Gastrocnemius medialis (tissue), 4 donors: ENCODE measurements at regions not wholly inside any gene's neighbourhood (a gene's known extent, or its start where the extent isn't known, plus 50 kb on each side); places are given as distances from the start of the nearest gene placed in this dataset.

ENCODE experiments used
- POLR2A ChIP-seq, 2 donors: fragments of 450-650 bp; IDR thresholded peaks; one replicate each; pipeline ENCODE4 v1.6.1; 2017; ENCODE audit warnings: antibody characterized with exemption in 2 of 2, mild to moderate bottlenecking in 2 of 2, moderate library complexity in 2 of 2
- TF ChIP-seq, protein P1 (sequence below), 5 experiments: fragments of 450-650 bp in 3 of 5; fragments of 200-600 bp in 2 of 5; sonication (generic) in 2 of 5; IDR thresholded peaks in 4 of 5; conservative IDR thresholded peaks in 1 of 5; 1 replicate in 4 of 5; 2 replicates in 1 of 5; pipeline ENCODE4 v1.5.1; 2016 to 2019; ENCODE audit warnings: antibody characterized with exemption in 5 of 5, mild to moderate bottlenecking in 3 of 5, moderate library complexity in 3 of 5

GRCh38 chr2:163909411-163910080 is 173.7 kb upstream of the FIGN start:
- TF ChIP-seq POLR2A (IDR thresholded peaks at IDR 0.05) = no peak
- TF ChIP-seq, protein P1, sequence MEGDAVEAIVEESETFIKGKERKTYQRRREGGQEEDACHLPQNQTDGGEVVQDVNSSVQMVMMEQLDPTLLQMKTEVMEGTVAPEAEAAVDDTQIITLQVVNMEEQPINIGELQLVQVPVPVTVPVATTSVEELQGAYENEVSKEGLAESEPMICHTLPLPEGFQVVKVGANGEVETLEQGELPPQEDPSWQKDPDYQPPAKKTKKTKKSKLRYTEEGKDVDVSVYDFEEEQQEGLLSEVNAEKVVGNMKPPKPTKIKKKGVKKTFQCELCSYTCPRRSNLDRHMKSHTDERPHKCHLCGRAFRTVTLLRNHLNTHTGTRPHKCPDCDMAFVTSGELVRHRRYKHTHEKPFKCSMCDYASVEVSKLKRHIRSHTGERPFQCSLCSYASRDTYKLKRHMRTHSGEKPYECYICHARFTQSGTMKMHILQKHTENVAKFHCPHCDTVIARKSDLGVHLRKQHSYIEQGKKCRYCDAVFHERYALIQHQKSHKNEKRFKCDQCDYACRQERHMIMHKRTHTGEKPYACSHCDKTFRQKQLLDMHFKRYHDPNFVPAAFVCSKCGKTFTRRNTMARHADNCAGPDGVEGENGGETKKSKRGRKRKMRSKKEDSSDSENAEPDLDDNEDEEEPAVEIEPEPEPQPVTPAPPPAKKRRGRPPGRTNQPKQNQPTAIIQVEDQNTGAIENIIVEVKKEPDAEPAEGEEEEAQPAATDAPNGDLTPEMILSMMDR (IDR thresholded peaks at IDR 0.05 in 4 of 5, conservative IDR thresholded peaks at IDR 0.05 in 1 of 5) = no peak
